HK-2 (cell line): ENCODE measurements at regions not wholly inside any gene's neighbourhood (a gene's known extent, or its start where the extent isn't known, plus 50 kb on each side); places are given as distances from the start of the nearest gene placed in this dataset.
"Not testable (repeated sequence)": the region's sequence is repeated elsewhere in the genome, so short reads cannot be mapped to it uniquely, and the experiment has no call there.

Experiments used
- DNase-seq: peaks from one replicate; pipeline ENCODE4 v3.0.0-alpha.2; 2018; ENCODE audit not compliant: unreplicated experiment

GRCh38 chr11:81187033-81187432 lies 1546.6 kb downstream of the FAM181B start:
- not testable (repeated sequence) for DNase-seq

- no peak for DNase-seq
These were observed 1558.9 kb downstream of the FAM181B start for GRCh38 chr11:81174646-81175330.

GRCh38 chr11:81165164-81165563 lies 1568.5 kb downstream of the FAM181B start:
- DNase-seq = no peak

GRCh38 chr11:81159900-81160299 lies 1573.8 kb downstream of the FAM181B start:
- no peak for DNase-seq

- DNase-seq = no peak
These were observed 1598.1 kb downstream of the FAM181B start for GRCh38 chr11:81135570-81135969.

GRCh38 chr11:81129618-81130017 lies 1604.0 kb downstream of the FAM181B start:
- no peak for DNase-seq

GRCh38 chr11:81112718-81113117 lies 1620.9 kb downstream of the FAM181B start:
- DNase-seq = no peak

- DNase-seq = no peak
These were observed 1629.6 kb downstream of the FAM181B start for GRCh38 chr11:81104051-81104450.

GRCh38 chr11:81098471-81098870 lies 1635.2 kb downstream of the FAM181B start:
- DNase-seq = no peak

GRCh38 chr11:81092522-81092921 lies 1641.1 kb downstream of the FAM181B start:
- DNase-seq = no peak

- no peak for DNase-seq
These were observed 1644.4 kb downstream of the FAM181B start for GRCh38 chr11:81089242-81089641.

- DNase-seq = no peak
These were observed 1639.6 kb upstream of the TENM4 start for GRCh38 chr11:81080476-81080875.

- DNase-seq = no peak
These were observed 1631.4 kb upstream of the TENM4 start for GRCh38 chr11:81072273-81072672.

- no peak for DNase-seq
These were observed 1630.8 kb upstream of the TENM4 start for GRCh38 chr11:81071606-81072005.

GRCh38 chr11:81070948-81071347 lies 1630.1 kb upstream of the TENM4 start:
- no peak for DNase-seq

GRCh38 chr11:81059356-81059755 lies 1618.5 kb upstream of the TENM4 start:
- no peak for DNase-seq

- DNase-seq = no peak
These were observed 1611.7 kb upstream of the TENM4 start for GRCh38 chr11:81052344-81053158.

GRCh38 chr11:81039916-81040524 lies 1599.2 kb upstream of the TENM4 start:
- DNase-seq = no peak

GRCh38 chr11:81036168-81036870 lies 1595.5 kb upstream of the TENM4 start:
- no peak for DNase-seq

- no peak for DNase-seq
These were observed 1593.1 kb upstream of the TENM4 start for GRCh38 chr11:81033779-81034540.

GRCh38 chr11:81032906-81033305 lies 1592.1 kb upstream of the TENM4 start:
- DNase-seq = no peak
